ENCODE measurements at regions not wholly inside any gene's neighbourhood (a gene's known extent, or its start where the extent isn't known, plus 50 kb on each side); places are given as distances from the start of the nearest gene placed in this dataset.

- Histone ChIP-seq H3K4me1 (ENCODE audit: control insufficient read depth, extremely low read depth, insufficient read depth, low read length) (no peaks in the 10 kb centered on the region), H3K4me3 (replicated peaks in 1 of 3; ENCODE audit: insufficient read depth in 1 of 3, low read depth in 1 of 3, low read length in 3 of 3) (no peak overlapping the region), H3K36me3 (ENCODE audit: control insufficient read depth in 2 of 2, extremely low read depth in 1 of 2, insufficient read depth in 2 of 2, low read length in 2 of 2) (no peaks in the 10 kb centered on the region), H3K27ac (ENCODE audit: insufficient read depth, low read depth, low read length) (no peak overlapping the region), H3K9me1 (replicated peaks; ENCODE audit: control insufficient read depth, extremely low read depth, insufficient read depth, low read length) (no peaks in the 10 kb centered on the region), H2AFZ (ENCODE audit: low read depth, low read length) (no peak overlapping the region), H3K27me3 (ENCODE audit: control insufficient read depth in 2 of 2, insufficient read depth in 2 of 2, low read length in 2 of 2) (no peaks in the 10 kb centered on the region), H3K79me2 (ENCODE audit: control insufficient read depth, insufficient read depth, low read length) (no peaks in the 10 kb centered on the region), H4K20me1 (replicated peaks; ENCODE audit: control insufficient read depth, extremely low read depth, insufficient read depth, low read length) (no peaks in the 10 kb centered on the region), H3K4me2 (ENCODE audit: insufficient read depth, low read length) (no peak overlapping the region), H3K9ac (replicated peaks; ENCODE audit: extremely low read depth, insufficient read depth, low read length) (no peak overlapping the region), H3K9me3 (replicated peaks; ENCODE audit: control insufficient read depth, insufficient read depth, low read length) (peaks cover 6% of the 10 kb centered on the region)
- FAIRE-seq (no peak), DNase-seq (ENCODE audit: low read depth, low spot score) (no peak)
- dilution Hi-C loops (cut with MboI; ENCODE audit: extremely low pct_ligation_motif_present, low sequenced_read_pairs) (no loop called here), intact Hi-C loops (cut with micrococcal nuclease) (no loop called here)
- ChIA-PET POLR2A (no interaction called here), CTCF (no interaction called here)
- TF ChIP-seq MYC (IDR thresholded peaks at IDR 0.05; ENCODE audit: low read depth, low read length) (no peak), JUN (IDR thresholded peaks at IDR 0.05; ENCODE audit: borderline replicate concordance, insufficient read depth, insufficient read length, low read depth) (no peak), POLR2A (IDR thresholded peaks at IDR 0.05; ENCODE audit: low read depth, low read length) (no peak), GATA2 (IDR thresholded peaks at IDR 0.05; ENCODE audit: insufficient read depth, insufficient read length, low read depth, low read length) (no peak), FOS (IDR thresholded peaks at IDR 0.05; ENCODE audit: borderline replicate concordance, insufficient read depth, low read length) (no peak), POLR2AphosphoS5 (IDR thresholded peaks at IDR 0.05; ENCODE audit: insufficient read depth, low read depth, low read length) (no peak), EZH2 (IDR thresholded peaks at IDR 0.05; ENCODE audit: borderline replicate concordance, low read depth, low read length, severe bottlenecking) (no peak), MAX (IDR thresholded peaks at IDR 0.05; ENCODE audit: insufficient read depth, insufficient read length) (no peak), CTCF (IDR thresholded peaks at IDR 0.05; ENCODE audit: extremely low read depth in 1 of 2, insufficient read depth in 1 of 2, low read depth in 1 of 2, low read length in 2 of 2) (no peak)
- BruUV-seq (replicated peaks): no TSS peak
Measured at GRCh38 chr12:127411981-127412380, 855.0 kb upstream of the TMEM132C start.

All from endothelial cell of umbilical vein (primary cell).